DND-41 (cell line): ENCODE measurements at regions not wholly inside any gene's neighbourhood (a gene's known extent, or its start where the extent isn't known, plus 50 kb on each side); places are given as distances from the start of the nearest gene placed in this dataset.

Experiments
- ATAC-seq: fragments of 200-7000 bp; cut with Tn5 transposase; 3 replicates; pipeline ENCODE4 v1.9.1; 2021; ENCODE audit warnings: low read depth; ENCODE audit not compliant: insufficient read depth
- DNase-seq: peaks from one replicate; pipeline ENCODE4 v3.0.0-alpha.2; 2020
- H2AFZ ChIP-seq: 2 replicates; pipeline ENCODE4 v1.6.0; 2012; ENCODE audit warnings: low read depth, low read length
- H3K27ac ChIP-seq: 2 replicates; pipeline ENCODE4 v1.5.1; 2012; ENCODE audit warnings: low read length, inconsistent platforms
- H3K27me3 ChIP-seq: fragments of 200-600 bp; sonication (generic); 2 replicates; pipeline ENCODE4 v1.6.0; 2012; ENCODE audit warnings: low read length, mild to moderate bottlenecking, inconsistent platforms; ENCODE audit not compliant: insufficient read depth, poor library complexity
- H3K36me3 ChIP-seq: 2 replicates; pipeline ENCODE4 v1.5.1; 2012; ENCODE audit warnings: low read length, inconsistent platforms; ENCODE audit not compliant: insufficient read depth
- H3K4me1 ChIP-seq: 2 replicates; pipeline ENCODE4 v1.5.1; 2012; ENCODE audit warnings: mild to moderate bottlenecking, low read length; ENCODE audit not compliant: insufficient read depth
- H3K4me2 ChIP-seq: 2 replicates; pipeline ENCODE4 v1.6.0; 2012; ENCODE audit warnings: mild to moderate bottlenecking, moderate library complexity, low read length, inconsistent platforms; ENCODE audit not compliant: insufficient read depth
- H3K4me3 ChIP-seq, 2 experiments: fragments of 200-600 bp in 1 of 2; shearing (Covaris generic) in 1 of 2; 2 replicates each; pipeline ENCODE4 v1.5.1; 2012 to 2016; ENCODE audit warnings: inconsistent platforms in 2 of 2, low read length in 2 of 2, mild to moderate bottlenecking in 2 of 2, low read depth in 1 of 2, moderate library complexity in 1 of 2
- H3K79me2 ChIP-seq: 2 replicates; pipeline ENCODE4 v1.6.0; 2012; ENCODE audit warnings: low read length, inconsistent platforms; ENCODE audit not compliant: insufficient read depth
- H3K9ac ChIP-seq: 2 replicates; pipeline ENCODE4 v1.6.0; 2012; ENCODE audit warnings: low read depth, mild to moderate bottlenecking, inconsistent platforms, low read length, moderate library complexity
- H3K9me3 ChIP-seq: 2 replicates; pipeline ENCODE4 v1.5.1; 2012; ENCODE audit warnings: low read length, moderate library complexity, mild to moderate bottlenecking, inconsistent platforms; ENCODE audit not compliant: insufficient read depth, severe bottlenecking
- H4K20me1 ChIP-seq: 2 replicates; pipeline ENCODE4 v1.6.0; 2012; ENCODE audit warnings: low read length; ENCODE audit not compliant: insufficient read depth
- CTCF ChIP-seq: IDR thresholded peaks from 2 replicates; pipeline ENCODE4 v1.5.1; 2012; ENCODE audit warnings: borderline replicate concordance, low read length, moderate library complexity, mild to moderate bottlenecking; ENCODE audit not compliant: poor library complexity, severe bottlenecking; ENCODE audit errors: extremely low read depth
- EZH2 ChIP-seq: IDR thresholded peaks from 3 replicates; pipeline ENCODE4 v1.6.1; 2012; ENCODE audit warnings: borderline replicate concordance, low read depth, mild to moderate bottlenecking, moderate library complexity, low read length, inconsistent platforms; ENCODE audit not compliant: severe bottlenecking

GRCh38 chr3:65193531-65193930 is 505.7 kb upstream of the ADAMTS9 start:
- H4K20me1 ChIP-seq: no peaks in the 10 kb centered on the region
- H3K27ac ChIP-seq: no peak overlapping the region
- no peaks in the 10 kb centered on the region for H3K9me3 ChIP-seq
- no peak overlapping the region for H3K4me2 ChIP-seq
- H2AFZ ChIP-seq: no peak overlapping the region
- H3K79me2 ChIP-seq: no peaks in the 10 kb centered on the region
- ATAC-seq (no peak), DNase-seq (no peak)
- H3K9ac ChIP-seq: no peak overlapping the region
- no peaks in the 10 kb centered on the region for H3K36me3 ChIP-seq
- no peaks in the 10 kb centered on the region for H3K4me1 ChIP-seq
- no peak overlapping the region for H3K4me3 ChIP-seq
- TF ChIP-seq CTCF (no peak), EZH2 (no peak)
- no peaks in the 10 kb centered on the region for H3K27me3 ChIP-seq

DNA sequence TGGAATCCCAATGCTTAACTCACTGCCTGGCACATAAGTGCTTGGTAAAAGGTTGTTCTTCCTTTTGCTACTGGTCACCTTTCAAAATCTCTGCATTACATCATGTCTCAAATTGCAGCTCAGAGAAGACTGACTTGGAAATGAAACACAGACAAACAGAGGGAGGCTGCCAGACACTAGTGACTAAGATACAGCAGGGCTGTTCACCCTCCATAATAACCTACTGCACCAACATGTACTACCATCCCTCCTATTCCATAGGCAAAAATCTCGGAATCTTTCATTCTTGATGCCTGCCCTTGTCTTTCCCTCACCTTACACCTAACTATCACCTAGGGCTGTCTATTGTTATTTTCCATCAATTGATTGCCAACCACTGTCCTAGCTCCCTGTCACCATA is 502.3 kb upstream of the ADAMTS9 start:
- H3K9ac ChIP-seq: no peak overlapping the region
- no peak overlapping the region for H3K4me2 ChIP-seq
- no peak for ATAC-seq
- no peaks in the 10 kb centered on the region for H3K9me3 ChIP-seq
- H4K20me1 ChIP-seq: no peaks in the 10 kb centered on the region
- DNase-seq: no peak
- H3K4me3 ChIP-seq: no peak overlapping the region
- H3K27ac ChIP-seq: no peak overlapping the region
- H3K27me3 ChIP-seq: no peaks in the 10 kb centered on the region
- no peaks in the 10 kb centered on the region for H3K79me2 ChIP-seq
- no peaks in the 10 kb centered on the region for H3K36me3 ChIP-seq
- H3K4me1 ChIP-seq: no peaks in the 10 kb centered on the region
- no peak overlapping the region for H2AFZ ChIP-seq
- TF ChIP-seq CTCF: no peak
- no peak for TF ChIP-seq EZH2

- Histone ChIP-seq H3K4me2 (no peak overlapping the region), H3K27ac (no peak overlapping the region), H2AFZ (no peak overlapping the region), H3K9ac (no peak overlapping the region), H3K27me3 (no peaks in the 10 kb centered on the region), H3K4me1 (no peaks in the 10 kb centered on the region), H3K4me3 (no peak overlapping the region), H3K79me2 (no peaks in the 10 kb centered on the region), H4K20me1 (no peaks in the 10 kb centered on the region), H3K9me3 (no peaks in the 10 kb centered on the region), H3K36me3 (no peaks in the 10 kb centered on the region)
- no peak for ATAC-seq
- TF ChIP-seq EZH2 (no peak), CTCF (no peak)
- DNase-seq: no peak
These were observed 498.5 kb upstream of the ADAMTS9 start for GRCh38 chr3:65186268-65186667.

DNA sequence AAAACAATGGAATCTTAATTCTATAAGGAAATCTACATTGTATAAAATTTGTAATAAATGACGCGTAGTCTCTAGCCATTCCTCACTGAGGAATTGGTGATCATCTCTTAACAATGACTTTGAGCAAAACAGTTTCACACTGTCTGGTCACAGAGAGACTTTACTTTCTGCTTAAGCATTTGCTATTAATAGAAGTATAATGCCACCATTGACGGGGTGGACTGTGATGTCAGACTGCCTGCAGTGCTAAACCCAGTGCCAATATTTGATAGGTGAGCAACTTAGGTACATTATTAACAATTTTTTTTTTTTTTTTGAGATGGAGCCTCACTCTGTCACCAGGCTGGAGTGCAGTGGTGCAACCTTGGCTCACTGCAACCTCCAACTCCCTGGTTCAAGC is 494.9 kb upstream of the ADAMTS9 start:
- H3K9me3 ChIP-seq: no peaks in the 10 kb centered on the region
- no peaks in the 10 kb centered on the region for H3K27me3 ChIP-seq
- DNase-seq (no peak), ATAC-seq (no peak)
- no peak overlapping the region for H3K27ac ChIP-seq
- no peaks in the 10 kb centered on the region for H3K36me3 ChIP-seq
- no peaks in the 10 kb centered on the region for H4K20me1 ChIP-seq
- H3K79me2 ChIP-seq: no peaks in the 10 kb centered on the region
- H3K4me1 ChIP-seq: no peaks in the 10 kb centered on the region
- H3K4me3 ChIP-seq: no peak overlapping the region
- TF ChIP-seq CTCF: no peak
- no peak for TF ChIP-seq EZH2
- H2AFZ ChIP-seq: no peak overlapping the region
- no peak overlapping the region for H3K9ac ChIP-seq
- no peak overlapping the region for H3K4me2 ChIP-seq
